PFSK-1 (cell line): ENCODE measurements at regions not wholly inside any gene's neighbourhood (a gene's known extent, or its start where the extent isn't known, plus 50 kb on each side); places are given as distances from the start of the nearest gene placed in this dataset.

Source experiments
- FOXP2 ChIP-seq: optimal IDR thresholded peaks from 2 replicates; pipeline ENCODE3; 2011; ENCODE audit warnings: borderline replicate concordance, control low read depth, inconsistent platforms; ENCODE audit not compliant: insufficient read depth; ENCODE audit errors: extremely low read length, extremely low read depth
- POLR2AphosphoS5 ChIP-seq: IDR thresholded peaks from 2 replicates; pipeline ENCODE4 v1.6.1; 2012; ENCODE audit warnings: low read depth, mild to moderate bottlenecking, control low read depth, low read length, moderate library complexity
- REST ChIP-seq, 2 experiments: IDR thresholded peaks; 2 replicates each; pipeline versions ENCODE4 v1.6.1 to v1.8.0; 2011 to 2012; ENCODE audit warnings: low read depth in 2 of 2, low read length in 2 of 2, control low read depth in 1 of 2, inconsistent platforms in 1 of 2, mild to moderate bottlenecking in 1 of 2, moderate library complexity in 1 of 2; ENCODE audit not compliant: insufficient read depth in 1 of 2
- SIN3A ChIP-seq: IDR thresholded peaks from 2 replicates; pipeline ENCODE4 v1.6.1; 2012; ENCODE audit warnings: mild to moderate bottlenecking, low read length, moderate library complexity, borderline replicate concordance; ENCODE audit not compliant: insufficient read depth
- TAF1 ChIP-seq: IDR thresholded peaks from 2 replicates; pipeline ENCODE4 v1.6.1; 2012; ENCODE audit warnings: low read length, control low read depth, borderline replicate concordance; ENCODE audit not compliant: insufficient read depth

- no peak for TF ChIP-seq POLR2AphosphoS5
- no peak for TF ChIP-seq REST (IDR thresholded peaks at IDR 0.05; ENCODE audit: insufficient read depth in 1 of 2, low read depth in 2 of 2, low read length in 2 of 2)
- no peak for TF ChIP-seq SIN3A
- no peak for TF ChIP-seq TAF1
- no peak for TF ChIP-seq FOXP2
Observed at GRCh38 chr5:174340226-174340625, 294.7 kb downstream of the NSG2 start.
